PFSK-1 (cell line): ENCODE measurements at regions not wholly inside any gene's neighbourhood (a gene's known extent, or its start where the extent isn't known, plus 50 kb on each side); places are given as distances from the start of the nearest gene placed in this dataset.

Experiments used
- POLR2AphosphoS5 ChIP-seq: IDR thresholded peaks from 2 replicates; pipeline ENCODE4 v1.6.1; 2012; ENCODE audit warnings: low read depth, mild to moderate bottlenecking, control low read depth, low read length, moderate library complexity
- SIN3A ChIP-seq: IDR thresholded peaks from 2 replicates; pipeline ENCODE4 v1.6.1; 2012; ENCODE audit warnings: mild to moderate bottlenecking, low read length, moderate library complexity, borderline replicate concordance; ENCODE audit not compliant: insufficient read depth
- TF ChIP-seq, protein P1 (sequence below), 2 experiments: IDR thresholded peaks; 2 replicates each; pipeline versions ENCODE4 v1.6.1 to v1.8.0; 2011 to 2012; ENCODE audit warnings: low read depth in 2 of 2, low read length in 2 of 2, control low read depth in 1 of 2, inconsistent platforms in 1 of 2, mild to moderate bottlenecking in 1 of 2, moderate library complexity in 1 of 2; ENCODE audit not compliant: insufficient read depth in 1 of 2

DNA sequence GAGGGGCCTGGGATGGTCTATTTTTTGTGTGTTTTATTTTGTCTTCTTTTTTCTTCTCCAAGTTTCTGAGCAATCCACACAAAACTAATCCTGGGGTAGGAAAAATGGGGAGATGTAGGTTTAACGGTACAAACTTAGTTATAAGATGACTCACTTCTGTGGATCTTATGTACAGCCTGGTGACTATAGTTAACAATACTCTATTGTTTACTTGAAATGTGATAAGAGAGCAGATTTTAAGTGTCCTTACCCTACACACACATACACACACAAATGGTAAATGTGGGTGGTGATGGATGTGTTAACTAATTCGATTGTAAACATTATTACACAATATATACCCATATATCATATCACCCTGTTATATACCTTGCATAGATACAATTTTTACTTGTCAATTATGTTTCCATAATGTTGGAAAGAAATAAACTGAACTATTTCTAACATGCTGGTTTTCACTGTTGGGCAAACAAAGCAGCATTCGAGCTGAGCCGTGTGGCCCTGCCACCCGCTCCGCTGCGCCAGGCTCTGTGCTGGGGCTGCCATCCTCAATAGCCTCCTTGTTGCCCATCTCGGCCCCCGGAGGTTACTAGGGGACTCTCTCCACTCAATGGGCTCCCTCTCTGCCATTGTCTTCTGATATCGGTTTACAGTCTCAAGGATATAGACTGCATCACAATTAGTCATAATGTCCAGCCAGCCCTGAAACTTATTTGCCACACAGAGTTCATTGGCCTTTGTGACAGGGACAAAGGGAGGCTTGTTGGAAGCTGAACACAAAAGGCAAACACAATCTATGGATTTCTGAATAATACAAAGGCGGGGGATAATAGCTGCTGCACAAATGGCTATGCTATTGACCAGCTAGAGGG is 380.3 kb upstream of the MAF start:
- TF ChIP-seq, protein P1, sequence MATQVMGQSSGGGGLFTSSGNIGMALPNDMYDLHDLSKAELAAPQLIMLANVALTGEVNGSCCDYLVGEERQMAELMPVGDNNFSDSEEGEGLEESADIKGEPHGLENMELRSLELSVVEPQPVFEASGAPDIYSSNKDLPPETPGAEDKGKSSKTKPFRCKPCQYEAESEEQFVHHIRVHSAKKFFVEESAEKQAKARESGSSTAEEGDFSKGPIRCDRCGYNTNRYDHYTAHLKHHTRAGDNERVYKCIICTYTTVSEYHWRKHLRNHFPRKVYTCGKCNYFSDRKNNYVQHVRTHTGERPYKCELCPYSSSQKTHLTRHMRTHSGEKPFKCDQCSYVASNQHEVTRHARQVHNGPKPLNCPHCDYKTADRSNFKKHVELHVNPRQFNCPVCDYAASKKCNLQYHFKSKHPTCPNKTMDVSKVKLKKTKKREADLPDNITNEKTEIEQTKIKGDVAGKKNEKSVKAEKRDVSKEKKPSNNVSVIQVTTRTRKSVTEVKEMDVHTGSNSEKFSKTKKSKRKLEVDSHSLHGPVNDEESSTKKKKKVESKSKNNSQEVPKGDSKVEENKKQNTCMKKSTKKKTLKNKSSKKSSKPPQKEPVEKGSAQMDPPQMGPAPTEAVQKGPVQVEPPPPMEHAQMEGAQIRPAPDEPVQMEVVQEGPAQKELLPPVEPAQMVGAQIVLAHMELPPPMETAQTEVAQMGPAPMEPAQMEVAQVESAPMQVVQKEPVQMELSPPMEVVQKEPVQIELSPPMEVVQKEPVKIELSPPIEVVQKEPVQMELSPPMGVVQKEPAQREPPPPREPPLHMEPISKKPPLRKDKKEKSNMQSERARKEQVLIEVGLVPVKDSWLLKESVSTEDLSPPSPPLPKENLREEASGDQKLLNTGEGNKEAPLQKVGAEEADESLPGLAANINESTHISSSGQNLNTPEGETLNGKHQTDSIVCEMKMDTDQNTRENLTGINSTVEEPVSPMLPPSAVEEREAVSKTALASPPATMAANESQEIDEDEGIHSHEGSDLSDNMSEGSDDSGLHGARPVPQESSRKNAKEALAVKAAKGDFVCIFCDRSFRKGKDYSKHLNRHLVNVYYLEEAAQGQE (IDR thresholded peaks at IDR 0.05; ENCODE audit: insufficient read depth in 1 of 2, low read depth in 2 of 2, low read length in 2 of 2) = no peak
- TF ChIP-seq SIN3A (no peak), POLR2AphosphoS5 (no peak)
